ENCODE measurements at regions not wholly inside any gene's neighbourhood (a gene's known extent, or its start where the extent isn't known, plus 50 kb on each side); places are given as distances from the start of the nearest gene placed in this dataset.

- TF ChIP-seq, protein P1, sequence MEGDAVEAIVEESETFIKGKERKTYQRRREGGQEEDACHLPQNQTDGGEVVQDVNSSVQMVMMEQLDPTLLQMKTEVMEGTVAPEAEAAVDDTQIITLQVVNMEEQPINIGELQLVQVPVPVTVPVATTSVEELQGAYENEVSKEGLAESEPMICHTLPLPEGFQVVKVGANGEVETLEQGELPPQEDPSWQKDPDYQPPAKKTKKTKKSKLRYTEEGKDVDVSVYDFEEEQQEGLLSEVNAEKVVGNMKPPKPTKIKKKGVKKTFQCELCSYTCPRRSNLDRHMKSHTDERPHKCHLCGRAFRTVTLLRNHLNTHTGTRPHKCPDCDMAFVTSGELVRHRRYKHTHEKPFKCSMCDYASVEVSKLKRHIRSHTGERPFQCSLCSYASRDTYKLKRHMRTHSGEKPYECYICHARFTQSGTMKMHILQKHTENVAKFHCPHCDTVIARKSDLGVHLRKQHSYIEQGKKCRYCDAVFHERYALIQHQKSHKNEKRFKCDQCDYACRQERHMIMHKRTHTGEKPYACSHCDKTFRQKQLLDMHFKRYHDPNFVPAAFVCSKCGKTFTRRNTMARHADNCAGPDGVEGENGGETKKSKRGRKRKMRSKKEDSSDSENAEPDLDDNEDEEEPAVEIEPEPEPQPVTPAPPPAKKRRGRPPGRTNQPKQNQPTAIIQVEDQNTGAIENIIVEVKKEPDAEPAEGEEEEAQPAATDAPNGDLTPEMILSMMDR (IDR thresholded peaks at IDR 0.05; ENCODE audit: insufficient read depth, low read depth, low read length, missing control alignments) = no peak
- no peak for DNase-seq (ENCODE audit: low read depth)
- no peak overlapping the region for H3K4me3 ChIP-seq (ENCODE audit: low read depth, low read length)
Measured at GRCh38 chr9:113772121-113772810, 103.8 kb upstream of the ZNF618 start.

DNA sequence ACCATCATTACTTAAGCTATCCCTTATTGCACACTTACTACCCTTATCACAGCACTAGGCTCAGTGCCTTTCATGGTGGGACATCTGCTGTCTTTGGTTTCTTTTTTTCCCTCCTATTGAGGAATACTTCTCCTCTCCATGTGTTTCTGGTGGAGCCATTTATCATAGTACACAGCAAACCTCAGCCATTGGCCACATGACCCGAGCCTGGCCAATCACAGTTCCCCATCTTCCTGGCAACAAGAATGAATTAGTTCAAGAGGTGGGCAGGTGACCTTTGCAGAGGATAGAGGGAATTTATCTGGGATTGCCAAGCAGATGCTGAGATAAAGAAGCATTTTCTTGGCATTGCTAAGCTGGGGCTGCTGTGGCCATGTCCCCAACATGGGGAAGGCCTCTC lies 101.1 kb upstream of the ZNF618 start:
- TF ChIP-seq, protein P1 (IDR thresholded peaks at IDR 0.05; ENCODE audit: insufficient read depth, low read depth, low read length, missing control alignments) = no peak
- DNase-seq (ENCODE audit: low read depth) = no peak

GRCh38 chr9:113775749-113776148 lies 100.4 kb upstream of the ZNF618 start:
- TF ChIP-seq, protein P1 (IDR thresholded peaks at IDR 0.05; ENCODE audit: insufficient read depth, low read depth, low read length, missing control alignments) = no peak
- no peak overlapping the region for H3K4me3 ChIP-seq (ENCODE audit: low read depth, low read length)
- no peak for DNase-seq (ENCODE audit: low read depth)

More for the DNA sequence above, 101.1 kb upstream of the ZNF618 start:
- H3K4me3 ChIP-seq (ENCODE audit: low read depth, low read length) = no peak overlapping the region

- no peak for DNase-seq (ENCODE audit: low read depth)
- H3K4me3 ChIP-seq (ENCODE audit: low read depth, low read length) = no peak overlapping the region
- TF ChIP-seq, protein P1 (IDR thresholded peaks at IDR 0.05; ENCODE audit: insufficient read depth, low read depth, low read length, missing control alignments) = no peak
Measured at GRCh38 chr9:113776194-113776593, 99.9 kb upstream of the ZNF618 start.

DNA sequence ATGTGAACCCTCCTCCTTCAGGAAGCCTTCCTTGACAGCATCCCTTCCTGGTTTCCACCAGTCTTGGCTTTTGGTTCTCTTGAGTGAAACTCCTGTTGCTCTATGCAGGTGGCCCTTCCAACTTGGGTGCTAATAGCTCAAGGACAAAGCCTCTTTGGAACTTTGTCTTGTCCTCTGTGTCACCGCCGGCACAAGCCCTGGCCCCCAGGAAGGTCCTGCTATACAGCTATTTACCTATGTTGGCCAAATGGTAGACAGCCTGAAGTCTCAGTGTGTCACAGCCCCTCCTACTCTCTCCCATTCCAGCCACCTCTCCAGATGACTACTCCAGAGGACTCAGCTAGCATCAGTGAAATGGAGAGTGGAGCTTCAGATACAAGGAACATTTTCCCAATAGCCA lies 94.7 kb upstream of the ZNF618 start:
- no peak overlapping the region for H3K4me3 ChIP-seq (ENCODE audit: low read depth, low read length)
- no peak for DNase-seq (ENCODE audit: low read depth)
- TF ChIP-seq, protein P1 (IDR thresholded peaks at IDR 0.05; ENCODE audit: insufficient read depth, low read depth, low read length, missing control alignments) = no peak

- TF ChIP-seq, protein P1 (IDR thresholded peaks at IDR 0.05; ENCODE audit: insufficient read depth, low read depth, low read length, missing control alignments) = no peak
- DNase-seq (ENCODE audit: low read depth) = no peak
- H3K4me3 ChIP-seq (ENCODE audit: low read depth, low read length) = no peak overlapping the region
Measured at GRCh38 chr9:113781896-113782295, 94.2 kb upstream of the ZNF618 start.

DNA sequence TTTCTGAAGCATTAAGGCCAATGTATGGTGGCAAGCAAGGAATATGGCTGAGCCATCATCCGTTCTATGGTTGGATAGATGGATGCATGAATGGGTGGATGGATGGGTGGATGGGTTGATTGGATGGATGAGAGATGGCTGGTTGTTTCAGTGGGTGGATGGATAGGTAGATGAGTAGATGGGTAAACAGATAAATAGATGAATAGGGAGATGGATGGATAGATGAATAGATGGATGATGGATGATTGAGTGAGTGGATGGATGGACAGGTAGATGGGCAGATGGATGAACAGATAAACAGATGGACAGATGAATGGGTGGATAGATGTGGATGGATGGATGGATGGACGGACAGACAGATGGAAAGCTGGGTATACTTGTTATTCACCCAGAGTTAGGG lies 92.6 kb upstream of the ZNF618 start:
- TF ChIP-seq, protein P1 (IDR thresholded peaks at IDR 0.05; ENCODE audit: insufficient read depth, low read depth, low read length, missing control alignments) = no peak
- no peak overlapping the region for H3K4me3 ChIP-seq (ENCODE audit: low read depth, low read length)
- DNase-seq (ENCODE audit: low read depth) = no peak

Data from GM12865 (cell line).